ENCODE measurements at regions not wholly inside any gene's neighbourhood (a gene's known extent, or its start where the extent isn't known, plus 50 kb on each side); places are given as distances from the start of the nearest gene placed in this dataset.

- Histone ChIP-seq H3K36me3 (ENCODE audit: insufficient read depth, low read length) (no peaks in the 10 kb centered on the region), H3K27ac (no peak overlapping the region), H3K9me3 (ENCODE audit: low read depth, low read length) (no peaks in the 10 kb centered on the region), H3K9ac (ENCODE audit: insufficient read length) (no peak overlapping the region), H3K4me3 (no peak overlapping the region)
- TF ChIP-seq FOXP2 (optimal IDR thresholded peaks at IDR 0.05; ENCODE audit: control extremely low read depth, extremely low read length, insufficient read depth) (no peak), POLR2AphosphoS5 (IDR thresholded peaks at IDR 0.05; ENCODE audit: borderline replicate concordance, low read depth, low read length) (no peak), EZH2 (IDR thresholded peaks at IDR 0.05) (no peak)
- DNase-seq (ENCODE audit: low read depth, low spot score) = no peak
Measured at GRCh38 chr7:25897261-25897782, 254.7 kb upstream of the NFE2L3 start.

- no peaks in the 10 kb centered on the region for H3K36me3 ChIP-seq (ENCODE audit: insufficient read depth, low read length)
- H3K4me3 ChIP-seq = no peak overlapping the region
- no peaks in the 10 kb centered on the region for H3K9me3 ChIP-seq (ENCODE audit: low read depth, low read length)
- no peak overlapping the region for H3K27ac ChIP-seq
- no peak for DNase-seq (ENCODE audit: low read depth, low spot score)
- TF ChIP-seq POLR2AphosphoS5 (IDR thresholded peaks at IDR 0.05; ENCODE audit: borderline replicate concordance, low read depth, low read length) (no peak), EZH2 (IDR thresholded peaks at IDR 0.05) (no peak), FOXP2 (optimal IDR thresholded peaks at IDR 0.05; ENCODE audit: control extremely low read depth, extremely low read length, insufficient read depth) (no peak)
- H3K9ac ChIP-seq (ENCODE audit: insufficient read length) = no peak overlapping the region
Measured at GRCh38 chr7:25900245-25900644, 251.8 kb upstream of the NFE2L3 start.

GRCh38 chr7:25900877-25901276, 251.1 kb upstream of the NFE2L3 start:
- no peak overlapping the region for H3K27ac ChIP-seq
- H3K9ac ChIP-seq (ENCODE audit: insufficient read length) = no peak overlapping the region
- no peak overlapping the region for H3K4me3 ChIP-seq
- H3K9me3 ChIP-seq (ENCODE audit: low read depth, low read length) = no peaks in the 10 kb centered on the region
- H3K36me3 ChIP-seq (ENCODE audit: insufficient read depth, low read length) = no peaks in the 10 kb centered on the region
- DNase-seq (ENCODE audit: low read depth, low spot score) = no peak
- TF ChIP-seq POLR2AphosphoS5 (IDR thresholded peaks at IDR 0.05; ENCODE audit: borderline replicate concordance, low read depth, low read length) (no peak), EZH2 (IDR thresholded peaks at IDR 0.05) (no peak), FOXP2 (optimal IDR thresholded peaks at IDR 0.05; ENCODE audit: control extremely low read depth, extremely low read length, insufficient read depth) (no peak)

GRCh38 chr7:25901658-25902057, 250.3 kb upstream of the NFE2L3 start:
- H3K9me3 ChIP-seq (ENCODE audit: low read depth, low read length) = no peaks in the 10 kb centered on the region
- H3K27ac ChIP-seq = no peak overlapping the region
- H3K4me3 ChIP-seq = no peak overlapping the region
- H3K36me3 ChIP-seq (ENCODE audit: insufficient read depth, low read length) = no peaks in the 10 kb centered on the region
- DNase-seq (ENCODE audit: low read depth, low spot score) = no peak
- no peak overlapping the region for H3K9ac ChIP-seq (ENCODE audit: insufficient read length)
- TF ChIP-seq FOXP2 (optimal IDR thresholded peaks at IDR 0.05; ENCODE audit: control extremely low read depth, extremely low read length, insufficient read depth) = no peak
- TF ChIP-seq POLR2AphosphoS5 (IDR thresholded peaks at IDR 0.05; ENCODE audit: borderline replicate concordance, low read depth, low read length) = no peak
- TF ChIP-seq EZH2 (IDR thresholded peaks at IDR 0.05) = no peak

GRCh38 chr7:25906003-25906402, 246.0 kb upstream of the NFE2L3 start:
- Histone ChIP-seq H3K4me3 (no peak overlapping the region), H3K36me3 (ENCODE audit: insufficient read depth, low read length) (no peaks in the 10 kb centered on the region), H3K9me3 (ENCODE audit: low read depth, low read length) (no peaks in the 10 kb centered on the region), H3K9ac (ENCODE audit: insufficient read length) (no peak overlapping the region), H3K27ac (no peak overlapping the region)
- DNase-seq (ENCODE audit: low read depth, low spot score) = no peak
- TF ChIP-seq POLR2AphosphoS5 (IDR thresholded peaks at IDR 0.05; ENCODE audit: borderline replicate concordance, low read depth, low read length) = no peak
- no peak for TF ChIP-seq EZH2 (IDR thresholded peaks at IDR 0.05)
- TF ChIP-seq FOXP2 (optimal IDR thresholded peaks at IDR 0.05; ENCODE audit: control extremely low read depth, extremely low read length, insufficient read depth) = no peak

- Histone ChIP-seq H3K9ac (ENCODE audit: insufficient read length) (no peak overlapping the region), H3K4me3 (no peak overlapping the region), H3K27ac (no peak overlapping the region), H3K36me3 (ENCODE audit: insufficient read depth, low read length) (no peaks in the 10 kb centered on the region), H3K9me3 (ENCODE audit: low read depth, low read length) (no peaks in the 10 kb centered on the region)
- no peak for DNase-seq (ENCODE audit: low read depth, low spot score)
- no peak for TF ChIP-seq POLR2AphosphoS5 (IDR thresholded peaks at IDR 0.05; ENCODE audit: borderline replicate concordance, low read depth, low read length)
- TF ChIP-seq EZH2 (IDR thresholded peaks at IDR 0.05) = no peak
- no peak for TF ChIP-seq FOXP2 (optimal IDR thresholded peaks at IDR 0.05; ENCODE audit: control extremely low read depth, extremely low read length, insufficient read depth)
Measured at GRCh38 chr7:25906760-25907159, 245.2 kb upstream of the NFE2L3 start.

GRCh38 chr7:25907214-25907613, 244.8 kb upstream of the NFE2L3 start:
- Histone ChIP-seq H3K9ac (ENCODE audit: insufficient read length) (no peak overlapping the region), H3K9me3 (ENCODE audit: low read depth, low read length) (no peaks in the 10 kb centered on the region), H3K36me3 (ENCODE audit: insufficient read depth, low read length) (no peaks in the 10 kb centered on the region), H3K4me3 (no peak overlapping the region), H3K27ac (no peak overlapping the region)
- DNase-seq (ENCODE audit: low read depth, low spot score) = no peak
- TF ChIP-seq POLR2AphosphoS5 (IDR thresholded peaks at IDR 0.05; ENCODE audit: borderline replicate concordance, low read depth, low read length) (no peak), EZH2 (IDR thresholded peaks at IDR 0.05) (no peak), FOXP2 (optimal IDR thresholded peaks at IDR 0.05; ENCODE audit: control extremely low read depth, extremely low read length, insufficient read depth) (no peak)

GRCh38 chr7:25907731-25908130, 244.3 kb upstream of the NFE2L3 start:
- DNase-seq (ENCODE audit: low read depth, low spot score) = no peak
- H3K36me3 ChIP-seq (ENCODE audit: insufficient read depth, low read length) = no peaks in the 10 kb centered on the region
- H3K4me3 ChIP-seq = no peak overlapping the region
- TF ChIP-seq POLR2AphosphoS5 (IDR thresholded peaks at IDR 0.05; ENCODE audit: borderline replicate concordance, low read depth, low read length) = no peak
- no peak for TF ChIP-seq FOXP2 (optimal IDR thresholded peaks at IDR 0.05; ENCODE audit: control extremely low read depth, extremely low read length, insufficient read depth)
- H3K27ac ChIP-seq = no peak overlapping the region
- no peak overlapping the region for H3K9ac ChIP-seq (ENCODE audit: insufficient read length)
- H3K9me3 ChIP-seq (ENCODE audit: low read depth, low read length) = no peaks in the 10 kb centered on the region

Data from SK-N-MC (cell line).